MM.1S (cell line): ENCODE measurements at regions not wholly inside any gene's neighbourhood (a gene's known extent, or its start where the extent isn't known, plus 50 kb on each side); places are given as distances from the start of the nearest gene placed in this dataset.

Experiments
- DNase-seq: peaks from one replicate; pipeline ENCODE4 v3.0.0-alpha.2; 2015
- H2AFZ ChIP-seq: fragments of 300-600 bp; sonication (generic); 2 replicates; pipeline ENCODE4 v1.6.0; 2016; ENCODE audit warnings: antibody characterized with exemption, low read length
- H3F3A ChIP-seq: fragments of 300-600 bp; sonication (generic); 2 replicates; pipeline ENCODE4 v1.6.1; 2016; ENCODE audit warnings: mild to moderate bottlenecking, antibody characterized with exemption, low read length, moderate library complexity, mixed read lengths; ENCODE audit not compliant: insufficient read depth
- H3K27ac ChIP-seq: fragments of 300-600 bp; sonication (generic); 2 replicates; pipeline ENCODE4 v1.5.1; 2016; ENCODE audit warnings: mild to moderate bottlenecking, low read length
- H3K27me3 ChIP-seq: fragments of 300-600 bp; sonication (generic); replicated peaks from 2 replicates; pipeline ENCODE4 v1.6.0; 2016; ENCODE audit warnings: low read length; ENCODE audit not compliant: insufficient read depth
- H3K36me3 ChIP-seq: fragments of 300-600 bp; sonication (generic); replicated peaks from 2 replicates; pipeline ENCODE4 v1.6.1; 2016; ENCODE audit warnings: mild to moderate bottlenecking, low read length, mixed read lengths; ENCODE audit not compliant: insufficient read depth
- H3K4me1 ChIP-seq: fragments of 300-600 bp; sonication (generic); 2 replicates; pipeline ENCODE4 v1.6.1; 2016; ENCODE audit warnings: low read length, mixed read lengths
- H3K4me2 ChIP-seq: fragments of 300-600 bp; sonication (generic); 2 replicates; pipeline ENCODE4 v1.6.0; 2016; ENCODE audit warnings: low read depth, low read length
- H3K4me3 ChIP-seq: fragments of 300-600 bp; sonication (generic); 2 replicates; pipeline ENCODE4 v1.5.1; 2016; ENCODE audit warnings: low read length, mixed read lengths
- H3K79me2 ChIP-seq: fragments of 300-600 bp; sonication (generic); 2 replicates; pipeline ENCODE4 v1.6.1; 2016; ENCODE audit warnings: mixed run types, low read length, mixed read lengths
- H3K9ac ChIP-seq: fragments of 300-600 bp; sonication (generic); 2 replicates; pipeline ENCODE4 v1.6.1; 2016; ENCODE audit warnings: low read length, mixed read lengths
- H3K9me2 ChIP-seq: fragments of 300-600 bp; sonication (generic); replicated peaks from 2 replicates; pipeline ENCODE4 v1.6.1; 2016; ENCODE audit warnings: mild to moderate bottlenecking, low read length, mixed read lengths; ENCODE audit not compliant: insufficient read depth
- H3K9me3 ChIP-seq: fragments of 300-600 bp; sonication (generic); replicated peaks from 2 replicates; pipeline ENCODE4 v1.6.1; 2016; ENCODE audit warnings: mild to moderate bottlenecking, low read length, mixed read lengths; ENCODE audit not compliant: insufficient read depth
- H4K20me1 ChIP-seq: fragments of 300-600 bp; sonication (generic); 2 replicates; pipeline ENCODE4 v1.6.1; 2016; ENCODE audit warnings: mild to moderate bottlenecking, low read length, moderate library complexity, mixed read lengths; ENCODE audit not compliant: insufficient read depth
- EZH2 ChIP-seq: fragments of 300-600 bp; sonication (generic); optimal IDR thresholded peaks from 2 replicates; pipeline ENCODE3; 2017; ENCODE audit warnings: low read depth, mild to moderate bottlenecking, antibody characterized with exemption, low read length, mixed read lengths
- EZH2phosphoT487 ChIP-seq: fragments of 300-600 bp; sonication (generic); IDR thresholded peaks from 2 replicates; pipeline ENCODE4 v1.6.1; 2018; ENCODE audit warnings: antibody characterized with exemption, low read length
- TF ChIP-seq, protein P1 (sequence below): fragments of 300-600 bp; sonication (generic); IDR thresholded peaks from 2 replicates; pipeline ENCODE4 v1.5.1; 2016; ENCODE audit warnings: antibody characterized with exemption, low read length, mixed read lengths

DNA sequence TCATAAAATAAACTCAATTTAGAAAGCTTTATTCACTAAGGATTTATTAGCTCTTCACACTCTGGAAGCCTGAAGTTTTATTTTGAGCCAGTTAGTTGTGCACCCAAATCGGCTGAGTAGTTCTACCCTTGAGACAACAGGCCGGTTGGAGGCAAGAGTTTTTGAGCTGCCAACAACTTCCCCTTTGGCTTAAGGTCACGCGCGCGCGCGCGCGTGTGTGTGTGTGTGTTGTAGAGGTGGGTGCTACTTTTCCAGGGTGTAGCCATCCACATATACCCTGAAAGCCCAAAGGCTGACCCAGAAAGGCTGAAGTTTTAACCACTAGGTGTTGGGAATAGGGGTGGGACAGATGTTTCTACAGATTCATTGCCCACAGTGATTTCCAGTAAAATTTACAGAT is 150.2 kb upstream of the LHCGR start:
- no peaks in the 10 kb centered on the region for H3K27me3 ChIP-seq
- no peak for DNase-seq
- no peaks in the 10 kb centered on the region for H3K79me2 ChIP-seq
- H3K36me3 ChIP-seq, result no peaks in the 10 kb centered on the region
- no peak overlapping the region for H3K27ac ChIP-seq
- H3K4me2 ChIP-seq, result no peak overlapping the region
- no peaks in the 10 kb centered on the region for H4K20me1 ChIP-seq
- no peak overlapping the region for H3K4me3 ChIP-seq
- no peaks in the 10 kb centered on the region for H3K9me2 ChIP-seq
- no peak for TF ChIP-seq EZH2phosphoT487
- TF ChIP-seq EZH2, result no peak
- TF ChIP-seq, protein P1, sequence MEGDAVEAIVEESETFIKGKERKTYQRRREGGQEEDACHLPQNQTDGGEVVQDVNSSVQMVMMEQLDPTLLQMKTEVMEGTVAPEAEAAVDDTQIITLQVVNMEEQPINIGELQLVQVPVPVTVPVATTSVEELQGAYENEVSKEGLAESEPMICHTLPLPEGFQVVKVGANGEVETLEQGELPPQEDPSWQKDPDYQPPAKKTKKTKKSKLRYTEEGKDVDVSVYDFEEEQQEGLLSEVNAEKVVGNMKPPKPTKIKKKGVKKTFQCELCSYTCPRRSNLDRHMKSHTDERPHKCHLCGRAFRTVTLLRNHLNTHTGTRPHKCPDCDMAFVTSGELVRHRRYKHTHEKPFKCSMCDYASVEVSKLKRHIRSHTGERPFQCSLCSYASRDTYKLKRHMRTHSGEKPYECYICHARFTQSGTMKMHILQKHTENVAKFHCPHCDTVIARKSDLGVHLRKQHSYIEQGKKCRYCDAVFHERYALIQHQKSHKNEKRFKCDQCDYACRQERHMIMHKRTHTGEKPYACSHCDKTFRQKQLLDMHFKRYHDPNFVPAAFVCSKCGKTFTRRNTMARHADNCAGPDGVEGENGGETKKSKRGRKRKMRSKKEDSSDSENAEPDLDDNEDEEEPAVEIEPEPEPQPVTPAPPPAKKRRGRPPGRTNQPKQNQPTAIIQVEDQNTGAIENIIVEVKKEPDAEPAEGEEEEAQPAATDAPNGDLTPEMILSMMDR, result no peak
- no peak overlapping the region for H2AFZ ChIP-seq
- H3F3A ChIP-seq, result no peaks in the 10 kb centered on the region
- H3K9me3 ChIP-seq, result no peaks in the 10 kb centered on the region
- H3K9ac ChIP-seq, result no peak overlapping the region
- H3K4me1 ChIP-seq, result peaks cover 38% of the 10 kb centered on the region

DNA sequence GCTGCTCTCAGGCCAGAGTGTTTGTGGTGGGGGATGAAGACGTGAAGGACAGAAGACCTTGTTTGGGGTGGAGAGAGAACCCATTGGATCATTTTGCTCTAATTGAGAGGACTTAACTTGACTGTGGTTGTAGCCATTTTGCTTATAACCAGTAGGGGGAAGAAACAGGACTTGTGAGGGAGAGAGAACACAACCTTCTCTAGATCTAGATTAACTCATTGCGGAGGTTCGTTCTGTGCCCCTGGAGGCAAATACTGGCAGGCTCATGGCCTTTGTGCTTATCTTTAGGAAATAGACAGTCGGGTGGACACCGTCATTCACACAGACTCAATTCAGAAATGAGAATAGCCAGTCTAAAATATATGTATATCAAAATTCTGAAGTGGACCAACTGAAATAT is 147.0 kb upstream of the LHCGR start:
- peaks cover 41% of the 10 kb centered on the region for H3K4me1 ChIP-seq
- no peaks in the 10 kb centered on the region for H3F3A ChIP-seq
- H3K4me3 ChIP-seq, result no peak overlapping the region
- H4K20me1 ChIP-seq, result no peaks in the 10 kb centered on the region
- H3K79me2 ChIP-seq, result no peaks in the 10 kb centered on the region
- H3K27me3 ChIP-seq, result no peaks in the 10 kb centered on the region
- DNase-seq, result no peak
- no peak overlapping the region for H2AFZ ChIP-seq
- TF ChIP-seq, protein P1, result peak; percentile 5; the same call in 1 of the 2 replicates
- no peak for TF ChIP-seq EZH2
- no peak overlapping the region for H3K4me2 ChIP-seq
- H3K27ac ChIP-seq, result no peak overlapping the region
- no peak overlapping the region for H3K9ac ChIP-seq
- no peaks in the 10 kb centered on the region for H3K36me3 ChIP-seq
- no peaks in the 10 kb centered on the region for H3K9me3 ChIP-seq
- no peaks in the 10 kb centered on the region for H3K9me2 ChIP-seq

DNA sequence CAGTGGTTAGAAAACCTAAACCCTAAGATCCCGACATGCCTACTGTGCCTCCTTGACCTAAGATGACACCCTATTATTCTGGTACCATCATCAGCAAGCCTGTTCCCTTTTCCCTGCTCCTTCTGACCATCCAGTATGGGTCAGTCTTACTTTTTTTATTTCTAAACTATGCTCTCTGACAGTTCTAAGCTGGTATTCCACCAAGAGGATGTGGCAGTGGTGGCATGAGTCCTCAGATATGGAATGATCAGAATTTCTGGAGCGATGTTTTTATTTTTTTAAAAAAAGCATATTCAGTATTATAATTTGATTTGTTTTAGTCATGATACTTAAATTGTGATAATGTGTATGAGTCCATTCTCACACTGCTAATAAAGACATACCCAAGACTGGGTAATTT is 145.9 kb upstream of the LHCGR start:
- H3K9me2 ChIP-seq, result no peaks in the 10 kb centered on the region
- H3K79me2 ChIP-seq, result no peaks in the 10 kb centered on the region
- no peaks in the 10 kb centered on the region for H3K9me3 ChIP-seq
- H3K27ac ChIP-seq, result no peak overlapping the region
- H3F3A ChIP-seq, result no peaks in the 10 kb centered on the region
- no peak for DNase-seq
- H3K4me2 ChIP-seq, result peak overlapping the region; percentile 17; the same call in 1 of the 2 replicates
- H3K4me3 ChIP-seq, result no peak overlapping the region
- TF ChIP-seq EZH2 (no peak), EZH2phosphoT487 (no peak)
- TF ChIP-seq, protein P1, result no peak
- no peaks in the 10 kb centered on the region for H3K36me3 ChIP-seq
- H4K20me1 ChIP-seq, result no peaks in the 10 kb centered on the region
- no peak overlapping the region for H2AFZ ChIP-seq
- peaks cover 30% of the 10 kb centered on the region for H3K4me1 ChIP-seq
- no peak overlapping the region for H3K9ac ChIP-seq
- H3K27me3 ChIP-seq, result no peaks in the 10 kb centered on the region

DNA sequence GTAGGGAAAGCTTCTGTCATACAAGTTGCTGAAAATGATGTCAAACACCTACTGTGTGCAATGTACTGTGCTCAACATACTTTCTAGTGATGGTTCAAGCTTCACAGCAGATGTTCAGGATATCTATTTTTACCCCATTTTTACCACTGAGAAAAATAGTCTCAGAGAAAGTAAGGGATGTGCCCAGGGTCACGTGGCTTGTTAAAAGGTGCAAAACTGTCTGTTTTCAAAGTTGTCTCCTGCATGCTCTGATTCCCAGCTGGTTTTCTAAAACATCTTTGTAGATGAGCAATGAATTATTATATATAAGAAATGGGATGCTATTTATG is 145.5 kb upstream of the LHCGR start:
- Histone ChIP-seq H3F3A (no peaks in the 10 kb centered on the region), H3K4me3 (no peak overlapping the region), H3K9ac (no peak overlapping the region), H4K20me1 (no peaks in the 10 kb centered on the region), H3K9me2 (no peaks in the 10 kb centered on the region), H3K36me3 (no peaks in the 10 kb centered on the region), H3K9me3 (no peaks in the 10 kb centered on the region), H3K4me1 (peaks cover 25% of the 10 kb centered on the region), H3K79me2 (no peaks in the 10 kb centered on the region), H3K4me2 (peak overlapping the region; percentile 17; the same call in 1 of the 2 replicates), H2AFZ (no peak overlapping the region), H3K27ac (peak overlapping the region; percentile 9; the same call in 1 of the 2 replicates), H3K27me3 (no peaks in the 10 kb centered on the region)
- TF ChIP-seq EZH2phosphoT487, result no peak
- TF ChIP-seq, protein P1, result no peak
- TF ChIP-seq EZH2, result no peak
- peak; percentile 61 for DNase-seq
